GM21825 (cell line): ENCODE measurements at regions not wholly inside any gene's neighbourhood (a gene's known extent, or its start where the extent isn't known, plus 50 kb on each side); places are given as distances from the start of the nearest gene placed in this dataset.

Source experiments
- ATAC-seq: cut with Tn5 transposase; IDR thresholded peaks from one replicate; pipeline ENCODE4 v1.9.1; 2021; ENCODE audit warnings: mild to moderate bottlenecking, moderate library complexity; ENCODE audit not compliant: unreplicated experiment

GRCh38 chr5:158644301-158644700 is 455.4 kb downstream of the EBF1 start:
- no peak for ATAC-seq

GRCh38 chr5:158643840-158644239 is 455.9 kb downstream of the EBF1 start:
- no peak for ATAC-seq

GRCh38 chr5:158642879-158643278 is 456.8 kb downstream of the EBF1 start:
- ATAC-seq = no peak

GRCh38 chr5:158641016-158641415 is 458.7 kb downstream of the EBF1 start:
- no peak for ATAC-seq

GRCh38 chr5:158640593-158640980 is 459.1 kb downstream of the EBF1 start:
- no peak for ATAC-seq

- no peak for ATAC-seq
These were observed 459.7 kb downstream of the EBF1 start for GRCh38 chr5:158639881-158640592.

GRCh38 chr5:158638396-158638795 is 461.3 kb downstream of the EBF1 start:
- no peak for ATAC-seq

GRCh38 chr5:158637039-158637438 is 462.7 kb downstream of the EBF1 start:
- ATAC-seq = no peak

- no peak for ATAC-seq
These were observed 464.2 kb downstream of the EBF1 start for GRCh38 chr5:158635565-158635964.

GRCh38 chr5:158634714-158635113 is 465.0 kb downstream of the EBF1 start:
- ATAC-seq = no peak

GRCh38 chr5:158629591-158630312 is 470.0 kb downstream of the EBF1 start:
- no peak for ATAC-seq

GRCh38 chr5:158626718-158627117 is 473.0 kb downstream of the EBF1 start:
- no peak for ATAC-seq

GRCh38 chr5:158623971-158624370 is 475.7 kb downstream of the EBF1 start:
- no peak for ATAC-seq

- no peak for ATAC-seq
These were observed 478.3 kb downstream of the EBF1 start for GRCh38 chr5:158621391-158621790.

- ATAC-seq = no peak
These were observed 480.5 kb downstream of the EBF1 start for GRCh38 chr5:158619083-158619788.

- ATAC-seq = no peak
These were observed 481.5 kb downstream of the EBF1 start for GRCh38 chr5:158618256-158618655.

GRCh38 chr5:158616707-158617106 is 483.0 kb downstream of the EBF1 start:
- no peak for ATAC-seq

- no peak for ATAC-seq
These were observed 484.8 kb downstream of the EBF1 start for GRCh38 chr5:158614951-158615350.

GRCh38 chr5:158611581-158611980 is 488.1 kb downstream of the EBF1 start:
- ATAC-seq = no peak

GRCh38 chr5:158610051-158610415 is 489.7 kb downstream of the EBF1 start:
- no peak for ATAC-seq

- no peak for ATAC-seq
These were observed 490.2 kb downstream of the EBF1 start for GRCh38 chr5:158609333-158610050.
